GM12878 (cell line): ENCODE measurements at regions not wholly inside any gene's neighbourhood (a gene's known extent, or its start where the extent isn't known, plus 50 kb on each side); places are given as distances from the start of the nearest gene placed in this dataset.

Experiments used
- ATAC-seq: fragments of 200-7000 bp; cut with Tn5 transposase; 3 replicates; pipeline ENCODE4 v1.9.1; 2020; ENCODE audit warnings: mild to moderate bottlenecking, moderate library complexity
- BruUV-seq: library from RNA; stranded (reverse); fragments of 400-500 nt; replicated peaks from 2 replicates; lab custom pipeline; 2021; lab: Mats Ljungman, UMichigan
- CTCF ChIA-PET: fragments of 300-600 bp; sonication (Branson Sonifier 250); formaldehyde crosslinking; extraction: SDS; loops from one replicate; lab custom pipeline; 2021; ENCODE audit warnings: inconsistent platforms; lab: Yijun Ruan, JAX
- POLR2A ChIA-PET: fragments of 350-600 bp; formaldehyde crosslinking; extraction: SDS; loops from one replicate; lab custom pipeline; 2021; ENCODE audit warnings: inconsistent platforms; lab: Charles Lee
- RAD21 ChIA-PET: fragments of 300-600 bp; sonication (Branson Sonifier 250); formaldehyde crosslinking; loops from one replicate; lab custom pipeline; 2023; ENCODE audit warnings: antibody characterized with exemption; ENCODE audit not compliant: unreplicated experiment; lab: Charles Lee
- SMC1A ChIA-PET: fragments of 300-600 bp; sonication (Branson Sonifier 250); formaldehyde crosslinking; loops from one replicate; lab custom pipeline; 2023; ENCODE audit not compliant: unreplicated experiment, uncharacterized antibody; lab: Charles Lee
- DNase-seq: peaks from one replicate; pipeline ENCODE4 v3.0.0-alpha.2; 2011; ENCODE audit warnings: low read depth, low spot score
- FAIRE-seq: peaks from 3 replicates; lab custom pipeline; 2011; peaks lifted over from hg19 to GRCh38; lab: Jason Lieb, UNC
- H2AFZ ChIP-seq: 2 replicates; pipeline ENCODE4 v1.6.0; 2011; ENCODE audit warnings: low read depth, low read length, control low read depth; ENCODE audit not compliant: control insufficient read depth
- H3K27ac ChIP-seq: 2 replicates; pipeline ENCODE4 v1.5.1; 2011; ENCODE audit warnings: control low read depth; ENCODE audit not compliant: control insufficient read depth, insufficient read depth
- H3K27me3 ChIP-seq, 2 experiments: replicated peaks in 1 of 2; 2 replicates each; pipeline versions ENCODE4 v1.6.0 to v1.6.1; 2011; ENCODE audit warnings: low read length in 1 of 2; ENCODE audit not compliant: control insufficient read depth in 2 of 2, insufficient read depth in 2 of 2
- H3K36me3 ChIP-seq, 2 experiments: 2 replicates each; pipeline ENCODE4 v1.5.1; 2011; ENCODE audit warnings: low read length in 1 of 2; ENCODE audit not compliant: control insufficient read depth in 2 of 2, insufficient read depth in 2 of 2
- H3K4me1 ChIP-seq: 2 replicates; pipeline ENCODE4 v1.6.1; 2011; ENCODE audit warnings: mild to moderate bottlenecking, low read length, moderate library complexity, mixed read lengths; ENCODE audit not compliant: control insufficient read depth, insufficient read depth
- H3K4me2 ChIP-seq: 2 replicates; pipeline ENCODE4 v1.6.0; 2011; ENCODE audit warnings: control low read depth; ENCODE audit not compliant: control insufficient read depth, insufficient read depth
- H3K4me3 ChIP-seq: fragments of 200-600 bp; sonication (generic); 2 replicates; pipeline ENCODE4 v1.5.1; 2016
- H3K79me2 ChIP-seq: 2 replicates; pipeline ENCODE4 v1.6.0; 2011; ENCODE audit warnings: low read length; ENCODE audit not compliant: control insufficient read depth, insufficient read depth
- H3K9ac ChIP-seq: 2 replicates; pipeline ENCODE4 v1.8.0; 2011; ENCODE audit warnings: low read length, control low read depth, mixed read lengths; ENCODE audit not compliant: control insufficient read depth, insufficient read depth
- H3K9me3 ChIP-seq: replicated peaks from 3 replicates; pipeline ENCODE4 v1.5.1; 2011; ENCODE audit warnings: mild to moderate bottlenecking, low read length; ENCODE audit not compliant: control insufficient read depth, insufficient read depth
- H4K20me1 ChIP-seq: 2 replicates; pipeline ENCODE4 v1.6.0; 2011; ENCODE audit not compliant: control insufficient read depth, insufficient read depth
- BHLHE40 ChIP-seq, 2 experiments: fragments of 450-650 bp in 1 of 2; IDR thresholded peaks; 2 replicates each; pipeline ENCODE4 v1.6.1; 2011 to 2017; ENCODE audit warnings: low read depth in 2 of 2, borderline replicate concordance in 1 of 2, improper control_type of control experiment in 1 of 2, low read length in 1 of 2, mild to moderate bottlenecking in 1 of 2
- CBFB ChIP-seq: IDR thresholded peaks from 2 replicates; pipeline ENCODE4 v1.6.1; 2016; ENCODE audit warnings: antibody characterized with exemption, low read depth
- DPF2 ChIP-seq: fragments of 450-650 bp; IDR thresholded peaks from 2 replicates; pipeline ENCODE4 v1.6.1; 2017; ENCODE audit warnings: mild to moderate bottlenecking
- EP300 ChIP-seq, 2 experiments: fragments of 150-350 bp in 1 of 2; IDR thresholded peaks; 2 replicates each; pipeline ENCODE4 v1.6.1; 2011 to 2012; ENCODE audit warnings: low read depth in 2 of 2, low read length in 2 of 2, borderline replicate concordance in 1 of 2, improper control_type of control experiment in 1 of 2, inconsistent platforms in 1 of 2; ENCODE audit not compliant: control insufficient read depth in 1 of 2
- HDAC2 ChIP-seq: fragments of 200-600 bp; sonication (generic); IDR thresholded peaks from 2 replicates; pipeline ENCODE4 v1.6.1; 2017
- IKZF1 ChIP-seq: fragments of 450-650 bp; conservative IDR thresholded peaks from 2 replicates; pipeline ENCODE4 v1.6.1; 2017; ENCODE audit warnings: antibody characterized with exemption, mild to moderate bottlenecking
- MEF2A ChIP-seq: IDR thresholded peaks from 2 replicates; pipeline ENCODE4 v1.6.1; 2011; ENCODE audit warnings: low read depth, mild to moderate bottlenecking, low read length, moderate library complexity; ENCODE audit not compliant: insufficient read depth
- MTA2 ChIP-seq: fragments of 450-650 bp; IDR thresholded peaks from 2 replicates; pipeline ENCODE4 v1.6.1; 2016; ENCODE audit warnings: low read depth, mild to moderate bottlenecking, moderate library complexity
- NFXL1 ChIP-seq: fragments of 450-650 bp; IDR thresholded peaks from 2 replicates; pipeline ENCODE4 v1.6.1; 2017; ENCODE audit warnings: antibody characterized with exemption, mild to moderate bottlenecking, borderline replicate concordance
- RB1 ChIP-seq: fragments of 450-650 bp; formaldehyde crosslinking; IDR thresholded peaks from 2 replicates; pipeline ENCODE4 v1.6.1; 2017; ENCODE audit warnings: mild to moderate bottlenecking, borderline replicate concordance
- RCOR1 ChIP-seq: conservative IDR thresholded peaks from 2 replicates; pipeline ENCODE4 v1.6.1; 2012; ENCODE audit warnings: low read depth, low read length, improper control_type of control experiment
- RELB ChIP-seq: fragments of 450-650 bp; IDR thresholded peaks from 2 replicates; pipeline ENCODE4 v1.6.1; 2017; ENCODE audit warnings: low read depth, mild to moderate bottlenecking, moderate library complexity
- SKIL ChIP-seq: fragments of 450-650 bp; IDR thresholded peaks from 2 replicates; pipeline ENCODE4 v1.6.1; 2017; ENCODE audit warnings: mild to moderate bottlenecking, low read depth, inconsistent platforms; ENCODE audit not compliant: poor library complexity, severe bottlenecking
- STAT1 ChIP-seq: fragments of 450-650 bp; conservative IDR thresholded peaks from 2 replicates; pipeline ENCODE4 v1.6.1; 2014; ENCODE audit warnings: antibody characterized with exemption, mild to moderate bottlenecking
- TARDBP ChIP-seq: IDR thresholded peaks from 2 replicates; pipeline ENCODE4 v1.6.1; 2016; ENCODE audit warnings: borderline replicate concordance
- USF1 ChIP-seq: IDR thresholded peaks from 2 replicates; pipeline ENCODE4 v1.6.1; 2011; ENCODE audit warnings: borderline replicate concordance, low read depth, mild to moderate bottlenecking, moderate library complexity, mixed read lengths, low read length; ENCODE audit not compliant: insufficient read depth; ENCODE audit errors: extremely low read length
- YBX1 ChIP-seq: fragments of 450-650 bp; IDR thresholded peaks from 2 replicates; pipeline ENCODE4 v1.6.1; 2016; ENCODE audit warnings: antibody characterized with exemption
- WGBS: methylation state at CpG from one replicate; pipeline ENCODE4 v1.1.6; 2016; ENCODE audit warnings: low lambda C conversion rate; ENCODE audit not compliant: insufficient replicate concordance, insufficient coverage; ENCODE audit errors: missing lambda C conversion rate; 5-methylcytosine and 5-hydroxymethylcytosine counted together
- in situ Hi-C: fragments of 300-500 bp; cut with MboI; formaldehyde crosslinking; loops from 9 replicates; pipeline ENCODE4 v1.14.3; 2018; ENCODE audit warnings: mixed read lengths
- intact Hi-C: fragments of 100-400 bp; cut with micrococcal nuclease; formaldehyde crosslinking; loops from one replicate; pipeline ENCODE4 v1.14.2; 2022; ENCODE audit not compliant: unreplicated experiment

GRCh38 chr21:41570791-41571355, 62.9 kb upstream of the TMPRSS2 start:
- CTCF ChIA-PET, result no interaction called here
- SMC1A ChIA-PET, result interaction anchor here (1.2 kb wide), 1 partner anchor 45 kb away, joined by 3 read pairs; no protein-coding TSS in a partner anchor
- peaks cover 6% of the 10 kb centered on the region for H3K4me1 ChIP-seq
- RAD21 ChIA-PET, result no interaction called here
- H3K4me2 ChIP-seq, result peak overlapping the region; percentile 15; the same call in 1 of the 2 replicates
- no peaks in the 10 kb centered on the region for H3K36me3 ChIP-seq
- no peak overlapping the region for H3K4me3 ChIP-seq
- H3K9ac ChIP-seq, result no peak overlapping the region
- no TSS peak for BruUV-seq
- peaks cover 8% of the 10 kb centered on the region; the same call in 2 of the 3 replicates for H3K9me3 ChIP-seq
- H3K79me2 ChIP-seq, result no peaks in the 10 kb centered on the region
- H3K27me3 ChIP-seq, result no peaks in the 10 kb centered on the region
- ATAC-seq (peak; percentile 95), DNase-seq (peak; percentile 62), FAIRE-seq (peak; percentile 86)
- H2AFZ ChIP-seq, result no peak overlapping the region
- in situ Hi-C loops, result no loop called here
- 0% methylated on average over 7 of the region's 7 CpGs for WGBS
- intact Hi-C loops, result no loop called here
- H4K20me1 ChIP-seq, result no peaks in the 10 kb centered on the region
- POLR2A ChIA-PET, result no interaction called here
- H3K27ac ChIP-seq, result no peak overlapping the region
- TF ChIP-seq RB1, result no peak
- no peak for TF ChIP-seq CBFB
- no peak for TF ChIP-seq STAT1
- no peak for TF ChIP-seq YBX1
- peak; percentile 70; the same call in 1 of the 2 replicates for TF ChIP-seq RELB
- peak; percentile 66 to 75; a peak in 3 of 4 replicates for TF ChIP-seq BHLHE40 (IDR thresholded peaks at IDR 0.05; ENCODE audit: borderline replicate concordance in 1 of 2, low read depth in 2 of 2, low read length in 1 of 2)
- TF ChIP-seq SKIL, result peak; percentile 31
- no peak for TF ChIP-seq RCOR1
- TF ChIP-seq TARDBP, result no peak
- no peak for TF ChIP-seq USF1
- 0 out of 4 replicates have a peak, but pooled peaks have one; percentile 23 to 56 for TF ChIP-seq EP300 (IDR thresholded peaks at IDR 0.05; ENCODE audit: borderline replicate concordance in 1 of 2, control insufficient read depth in 1 of 2, low read depth in 2 of 2, low read length in 2 of 2)
- TF ChIP-seq NFXL1, result no peak
- peak; percentile 84 for TF ChIP-seq IKZF1
- TF ChIP-seq DPF2, result peak; percentile 57; the same call in 1 of the 2 replicates
- no peak for TF ChIP-seq MEF2A
- TF ChIP-seq MTA2, result peak; percentile 65; the same call in 1 of the 2 replicates
- TF ChIP-seq HDAC2, result no peak
